Liver (tissue), 8 donors: ENCODE measurements at regions not wholly inside any gene's neighbourhood (a gene's known extent, or its start where the extent isn't known, plus 50 kb on each side); places are given as distances from the start of the nearest gene placed in this dataset.

ENCODE experiments used
- DNase-seq: peaks from one replicate; pipeline ENCODE4 v3.0.0-alpha.2; 2017; ENCODE audit warnings: low spot score
- H3K27ac ChIP-seq, 2 donors: one replicate each; pipeline ENCODE4 v1.7.0; 2013; ENCODE audit warnings: inconsistent platforms in 2 of 2, low read length in 2 of 2, control low read depth in 1 of 2, low read depth in 1 of 2, mild to moderate bottlenecking in 1 of 2
- H3K27me3 ChIP-seq, 4 donors: one replicate each; pipeline versions ENCODE4 v1.6.1 to v1.7.0; 2013; ENCODE audit warnings: low read length in 3 of 4, inconsistent platforms in 1 of 4, mild to moderate bottlenecking in 1 of 4, moderate library complexity in 1 of 4; ENCODE audit not compliant: control insufficient read depth in 4 of 4, insufficient read depth in 4 of 4
- H3K36me3 ChIP-seq, 4 donors: one replicate each; pipeline versions ENCODE4 v1.6.1 to v1.7.0; 2013; ENCODE audit warnings: low read length in 3 of 4, mild to moderate bottlenecking in 3 of 4, low read depth in 1 of 4, moderate library complexity in 1 of 4; ENCODE audit not compliant: control insufficient read depth in 4 of 4, insufficient read depth in 3 of 4
- H3K4me1 ChIP-seq, 4 donors: one replicate each; pipeline versions ENCODE4 v1.6.1 to v1.7.0; 2013; ENCODE audit warnings: low read length in 3 of 4, mild to moderate bottlenecking in 3 of 4, moderate library complexity in 1 of 4; ENCODE audit not compliant: control insufficient read depth in 4 of 4, insufficient read depth in 4 of 4
- H3K4me3 ChIP-seq, 3 donors: one replicate each; pipeline versions ENCODE4 v1.6.1 to v1.7.0; 2013; ENCODE audit warnings: low read length in 3 of 3, control low read depth in 1 of 3, low read depth in 1 of 3, mild to moderate bottlenecking in 1 of 3
- H3K9ac ChIP-seq, 2 donors: one replicate each; pipeline ENCODE4 v1.7.0; 2013; ENCODE audit warnings: low read length in 2 of 2, mild to moderate bottlenecking in 2 of 2, moderate library complexity in 2 of 2, control low read depth in 1 of 2, low read depth in 1 of 2
- H3K9me3 ChIP-seq, 4 donors: one replicate each; pipeline versions ENCODE4 v1.6.1 to v1.7.0; 2013; ENCODE audit warnings: low read length in 3 of 4; ENCODE audit not compliant: control insufficient read depth in 4 of 4
- CTCF ChIP-seq: fragments of 150-350 bp; IDR thresholded peaks from 2 replicates; pipeline ENCODE4 v1.5.1; 2017; ENCODE audit warnings: improper control_type of control experiment, low read depth, low read length; ENCODE audit not compliant: missing input control
- EGR1 ChIP-seq, 2 donors: IDR thresholded peaks; 2 replicates each; pipeline ENCODE4 v1.6.1; 2016 to 2018; ENCODE audit warnings: antibody characterized with exemption in 2 of 2, low read depth in 2 of 2
- FOXA1 ChIP-seq: IDR thresholded peaks from 2 replicates; pipeline ENCODE4 v1.6.1; 2016; ENCODE audit warnings: antibody characterized with exemption
- FOXA2 ChIP-seq: IDR thresholded peaks from 2 replicates; pipeline ENCODE4 v1.6.1; 2016; ENCODE audit warnings: antibody characterized with exemption
- GABPA ChIP-seq, 2 donors: IDR thresholded peaks in 1 of 2; conservative IDR thresholded peaks in 1 of 2; 2 replicates each; pipeline ENCODE4 v1.6.1; 2016; ENCODE audit warnings: antibody characterized with exemption in 2 of 2, mild to moderate bottlenecking in 1 of 2, moderate library complexity in 1 of 2
- HNF4A ChIP-seq, 2 donors: conservative IDR thresholded peaks; 2 replicates each; pipeline ENCODE4 v1.6.1; 2016; ENCODE audit warnings: antibody characterized with exemption in 2 of 2, mild to moderate bottlenecking in 2 of 2
- HNF4G ChIP-seq: IDR thresholded peaks from 2 replicates; pipeline ENCODE4 v1.6.1; 2016; ENCODE audit warnings: antibody characterized with exemption
- JUND ChIP-seq, 2 donors: IDR thresholded peaks; 2 replicates each; pipeline ENCODE4 v1.6.1; 2016; ENCODE audit warnings: antibody characterized with exemption in 2 of 2
- NR2F2 ChIP-seq: IDR thresholded peaks from 2 replicates; pipeline ENCODE4 v1.6.1; 2016; ENCODE audit warnings: antibody characterized with exemption
- RAD21 ChIP-seq, 2 donors: IDR thresholded peaks; 2 replicates each; pipeline ENCODE4 v1.6.1; 2016; ENCODE audit warnings: antibody characterized with exemption in 2 of 2, mild to moderate bottlenecking in 2 of 2
- RXRA ChIP-seq, 2 donors: IDR thresholded peaks; 2 replicates each; pipeline ENCODE4 v1.6.1; 2017 to 2018; ENCODE audit warnings: antibody characterized with exemption in 2 of 2, mild to moderate bottlenecking in 1 of 2
- SP1 ChIP-seq: IDR thresholded peaks from 2 replicates; pipeline ENCODE4 v1.6.1; 2018; ENCODE audit warnings: antibody characterized with exemption, mild to moderate bottlenecking
- TAF1 ChIP-seq: conservative IDR thresholded peaks from 2 replicates; pipeline ENCODE4 v1.6.1; 2016; ENCODE audit warnings: antibody characterized with exemption, mild to moderate bottlenecking
- YY1 ChIP-seq: IDR thresholded peaks from 2 replicates; pipeline ENCODE4 v1.6.1; 2016; ENCODE audit warnings: antibody characterized with exemption, mild to moderate bottlenecking
- WGBS: extraction: QIAGEN DNeasy Blood & Tissue Kit; methylation state at CpG from one replicate; pipeline ENCODE4 v1.1.7; 2013; 5-methylcytosine and 5-hydroxymethylcytosine counted together
- TF ChIP-seq, protein P1 (sequence below): IDR thresholded peaks from 2 replicates; pipeline ENCODE4 v1.6.1; 2016; ENCODE audit warnings: antibody characterized with exemption
- TF ChIP-seq, protein P2 (sequence below): IDR thresholded peaks from 2 replicates; pipeline ENCODE4 v1.6.1; 2016; ENCODE audit warnings: antibody characterized with exemption
- TF ChIP-seq, protein P3 (sequence below): IDR thresholded peaks from 2 replicates; pipeline ENCODE4 v1.6.1; 2016; ENCODE audit warnings: antibody characterized with exemption, mild to moderate bottlenecking
- donor health status: healthy.
- donor health status: healthy.
- donor health status: healthy.
- donor health status: healthy.
- donor health status: healthy.

GRCh38 chr4:101555341-101555880 lies 208.1 kb upstream of the PPP3CA start (continued):
- TF ChIP-seq GABPA (IDR thresholded peaks at IDR 0.05 in 1 of 2, conservative IDR thresholded peaks at IDR 0.05 in 1 of 2) (no peak), RAD21 (IDR thresholded peaks at IDR 0.05) (no peak), HNF4G (no peak), FOXA2 (no peak)
- TF ChIP-seq, protein P1, sequence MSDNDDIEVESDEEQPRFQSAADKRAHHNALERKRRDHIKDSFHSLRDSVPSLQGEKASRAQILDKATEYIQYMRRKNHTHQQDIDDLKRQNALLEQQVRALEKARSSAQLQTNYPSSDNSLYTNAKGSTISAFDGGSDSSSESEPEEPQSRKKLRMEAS, result no peak

DNA sequence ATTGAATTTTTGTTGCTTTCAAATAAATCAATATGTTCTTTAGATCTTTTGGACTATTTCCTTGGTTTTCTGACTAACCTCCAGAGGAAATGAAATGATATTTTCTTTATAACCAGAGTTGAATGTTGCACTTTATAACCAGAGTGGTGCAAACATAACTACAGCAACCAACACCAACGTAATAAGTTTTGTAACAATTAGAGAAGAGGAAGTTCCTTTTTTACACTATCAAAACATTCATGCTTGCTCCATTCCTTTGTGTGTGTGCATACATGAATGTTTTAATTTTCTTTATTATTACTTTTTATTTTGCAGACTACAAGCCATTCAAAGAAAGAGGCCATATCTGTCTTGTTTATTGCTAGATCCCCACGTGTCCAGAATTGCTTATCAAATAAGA lies 193.0 kb upstream of the PPP3CA start:
- WGBS, result 37% methylated on average over 2 of the region's 2 CpGs
- no peak for DNase-seq
- no peak overlapping the region for H3K9ac ChIP-seq
- no peaks in the 10 kb centered on the region for H3K4me1 ChIP-seq
- H3K36me3 ChIP-seq, result no peaks in the 10 kb centered on the region
- no peak overlapping the region for H3K27ac ChIP-seq
- H3K9me3 ChIP-seq, result no peaks in the 10 kb centered on the region
- no peak overlapping the region for H3K4me3 ChIP-seq
- no peaks in the 10 kb centered on the region for H3K27me3 ChIP-seq
- TF ChIP-seq YY1 (no peak), RAD21 (IDR thresholded peaks at IDR 0.05) (no peak), CTCF (no peak), HNF4G (no peak), HNF4A (conservative IDR thresholded peaks at IDR 0.05) (no peak), NR2F2 (no peak), GABPA (IDR thresholded peaks at IDR 0.05 in 1 of 2, conservative IDR thresholded peaks at IDR 0.05 in 1 of 2) (no peak), FOXA1 (no peak), JUND (IDR thresholded peaks at IDR 0.05) (no peak)
- TF ChIP-seq, protein P1, result no peak
- TF ChIP-seq, protein P2, sequence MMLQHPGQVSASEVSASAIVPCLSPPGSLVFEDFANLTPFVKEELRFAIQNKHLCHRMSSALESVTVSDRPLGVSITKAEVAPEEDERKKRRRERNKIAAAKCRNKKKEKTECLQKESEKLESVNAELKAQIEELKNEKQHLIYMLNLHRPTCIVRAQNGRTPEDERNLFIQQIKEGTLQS, result no peak
- TF ChIP-seq, protein P3, sequence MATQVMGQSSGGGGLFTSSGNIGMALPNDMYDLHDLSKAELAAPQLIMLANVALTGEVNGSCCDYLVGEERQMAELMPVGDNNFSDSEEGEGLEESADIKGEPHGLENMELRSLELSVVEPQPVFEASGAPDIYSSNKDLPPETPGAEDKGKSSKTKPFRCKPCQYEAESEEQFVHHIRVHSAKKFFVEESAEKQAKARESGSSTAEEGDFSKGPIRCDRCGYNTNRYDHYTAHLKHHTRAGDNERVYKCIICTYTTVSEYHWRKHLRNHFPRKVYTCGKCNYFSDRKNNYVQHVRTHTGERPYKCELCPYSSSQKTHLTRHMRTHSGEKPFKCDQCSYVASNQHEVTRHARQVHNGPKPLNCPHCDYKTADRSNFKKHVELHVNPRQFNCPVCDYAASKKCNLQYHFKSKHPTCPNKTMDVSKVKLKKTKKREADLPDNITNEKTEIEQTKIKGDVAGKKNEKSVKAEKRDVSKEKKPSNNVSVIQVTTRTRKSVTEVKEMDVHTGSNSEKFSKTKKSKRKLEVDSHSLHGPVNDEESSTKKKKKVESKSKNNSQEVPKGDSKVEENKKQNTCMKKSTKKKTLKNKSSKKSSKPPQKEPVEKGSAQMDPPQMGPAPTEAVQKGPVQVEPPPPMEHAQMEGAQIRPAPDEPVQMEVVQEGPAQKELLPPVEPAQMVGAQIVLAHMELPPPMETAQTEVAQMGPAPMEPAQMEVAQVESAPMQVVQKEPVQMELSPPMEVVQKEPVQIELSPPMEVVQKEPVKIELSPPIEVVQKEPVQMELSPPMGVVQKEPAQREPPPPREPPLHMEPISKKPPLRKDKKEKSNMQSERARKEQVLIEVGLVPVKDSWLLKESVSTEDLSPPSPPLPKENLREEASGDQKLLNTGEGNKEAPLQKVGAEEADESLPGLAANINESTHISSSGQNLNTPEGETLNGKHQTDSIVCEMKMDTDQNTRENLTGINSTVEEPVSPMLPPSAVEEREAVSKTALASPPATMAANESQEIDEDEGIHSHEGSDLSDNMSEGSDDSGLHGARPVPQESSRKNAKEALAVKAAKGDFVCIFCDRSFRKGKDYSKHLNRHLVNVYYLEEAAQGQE, result no peak

DNA sequence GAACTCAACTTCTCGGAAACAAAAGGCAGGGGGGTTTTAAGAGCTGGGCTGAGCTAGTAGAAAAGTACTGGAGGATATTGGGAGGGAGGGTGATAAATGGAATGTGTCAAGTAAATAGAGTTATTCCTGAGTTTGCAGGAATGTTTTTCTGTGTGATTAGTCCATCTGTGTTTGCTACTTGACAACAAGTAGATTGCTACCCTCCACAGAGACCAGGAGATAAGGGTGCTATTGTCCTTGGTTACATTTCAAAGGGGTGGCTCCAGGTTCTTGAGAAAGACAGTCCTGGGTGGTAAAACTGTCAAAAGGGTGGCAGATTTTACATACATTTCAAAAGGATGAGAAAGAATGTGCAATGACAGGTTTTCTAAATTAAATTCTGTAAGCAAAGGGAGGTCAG lies 181.2 kb upstream of the PPP3CA start:
- H3K9ac ChIP-seq, result no peak overlapping the region
- H3K4me1 ChIP-seq, result no peaks in the 10 kb centered on the region
- no peak overlapping the region for H3K27ac ChIP-seq
- no peaks in the 10 kb centered on the region for H3K27me3 ChIP-seq
- 53% methylated on average over 1 of the region's 1 CpG for WGBS
- H3K9me3 ChIP-seq, result peaks cover 0 to 1% (median 0%) of the 10 kb centered on the region in 4 donors
- no peaks in the 10 kb centered on the region for H3K36me3 ChIP-seq
- DNase-seq, result no peak
- no peak overlapping the region for H3K4me3 ChIP-seq
- TF ChIP-seq HNF4G, result no peak
- no peak for TF ChIP-seq RXRA (IDR thresholded peaks at IDR 0.05)
- no peak for TF ChIP-seq JUND (IDR thresholded peaks at IDR 0.05)
- TF ChIP-seq, protein P3, result no peak
- no peak for TF ChIP-seq EGR1 (IDR thresholded peaks at IDR 0.05; ENCODE audit: low read depth in 2 of 2)
- TF ChIP-seq CTCF, result no peak
- TF ChIP-seq, protein P1, result no peak
- no peak for TF ChIP-seq TAF1
- no peak for TF ChIP-seq NR2F2
- TF ChIP-seq HNF4A (conservative IDR thresholded peaks at IDR 0.05), result no peak
- no peak for TF ChIP-seq RAD21 (IDR thresholded peaks at IDR 0.05)
- no peak for TF ChIP-seq SP1
- TF ChIP-seq YY1, result no peak
